Esophagus muscularis mucosa (tissue), 4 donors: ENCODE measurements at regions not wholly inside any gene's neighbourhood (a gene's known extent, or its start where the extent isn't known, plus 50 kb on each side); places are given as distances from the start of the nearest gene placed in this dataset.

ENCODE experiments used
- CTCF ChIP-seq, 3 experiments: fragments of 200-600 bp in 2 of 3; fragments of 450-650 bp in 1 of 3; sonication (generic) in 2 of 3; IDR thresholded peaks; one replicate each; pipeline ENCODE4 v1.5.1; 2017 to 2019; ENCODE audit warnings: antibody characterized with exemption in 3 of 3, mild to moderate bottlenecking in 2 of 3, moderate library complexity in 1 of 3
- EP300 ChIP-seq: sonication (generic); formaldehyde crosslinking; IDR thresholded peaks from one replicate; pipeline ENCODE4 v1.6.1; 2017; ENCODE audit warnings: antibody characterized with exemption
- POLR2A ChIP-seq: fragments of 450-650 bp; IDR thresholded peaks from one replicate; pipeline ENCODE4 v1.6.1; 2017; ENCODE audit warnings: antibody characterized with exemption, moderate library complexity, mild to moderate bottlenecking, low read depth

GRCh38 chr7:16092711-16093110, 328.6 kb downstream of the CRPPA start:
- TF ChIP-seq CTCF (IDR thresholded peaks at IDR 0.05): no peak
- no peak for TF ChIP-seq EP300
- TF ChIP-seq POLR2A: no peak
